ENCODE measurements at regions not wholly inside any gene's neighbourhood (a gene's known extent, or its start where the extent isn't known, plus 50 kb on each side); places are given as distances from the start of the nearest gene placed in this dataset.

- Histone ChIP-seq H3K4ac (replicated peaks; ENCODE audit: insufficient read length, low read depth, low read length) (no peak overlapping the region), H3K27me3 (replicated peaks in 1 of 4; ENCODE audit: control insufficient read depth in 3 of 4, extremely low read depth in 1 of 4, insufficient read depth in 3 of 4, low read length in 3 of 4) (no peaks in the 10 kb centered on the region), H3K79me2 (ENCODE audit: control insufficient read depth in 1 of 2, insufficient read depth in 2 of 2, low read length in 2 of 2) (no peaks in the 10 kb centered on the region), H3K9ac (replicated peaks in 1 of 4; ENCODE audit: extremely low read depth in 1 of 4, low read depth in 3 of 4, low read length in 3 of 4) (no peak overlapping the region), H2AK5ac (ENCODE audit: low read depth, low read length) (no peak overlapping the region), H3K36me3 (ENCODE audit: control insufficient read depth in 2 of 4, insufficient read depth in 4 of 4, low read length in 3 of 4) (no peaks in the 10 kb centered on the region), H3K56ac (replicated peaks; ENCODE audit: insufficient read length, low read depth, low read length) (no peak overlapping the region), H3K4me3 (ENCODE audit: extremely low read depth in 1 of 4, insufficient read depth in 2 of 4, low read depth in 3 of 4, low read length in 4 of 4) (no peak overlapping the region), H3K79me1 (ENCODE audit: low read depth, low read length) (no peaks in the 10 kb centered on the region), H2BK5ac (ENCODE audit: low read depth, low read length) (no peak overlapping the region), H2AFZ (ENCODE audit: low read length) (no peak overlapping the region), H2BK15ac (ENCODE audit: low read length) (no peak overlapping the region), H2BK12ac (ENCODE audit: low read depth, low read length) (no peak overlapping the region), H3K9me3 (ENCODE audit: insufficient read depth in 2 of 2, low read depth in 1 of 2, low read length in 1 of 2) (peaks cover 4 to 11% of the 10 kb centered on the region in 2 experiments; a peak in 2 of 4 replicates), H4K8ac (ENCODE audit: extremely low read depth, insufficient read depth, low read length) (no peak overlapping the region), H3K27ac (ENCODE audit: low read depth, low read length) (no peak overlapping the region), H3K4me1 (replicated peaks in 1 of 4; ENCODE audit: control insufficient read depth in 3 of 4, insufficient read depth in 4 of 4, low read length in 3 of 4) (peaks cover 6 to 21% (median 12%) of the 10 kb centered on the region in 4 experiments), H3K14ac (ENCODE audit: insufficient read length) (no peak overlapping the region), H4K20me1 (replicated peaks in 1 of 2; ENCODE audit: control insufficient read depth in 1 of 2, insufficient read depth in 2 of 2, low read length in 2 of 2) (no peaks in the 10 kb centered on the region), H4K91ac (replicated peaks; ENCODE audit: insufficient read length, low read length) (no peak overlapping the region), H2BK120ac (replicated peaks; ENCODE audit: low read depth, low read length) (no peak overlapping the region), H3K4me2 (ENCODE audit: insufficient read depth in 1 of 2, low read depth in 2 of 2, low read length in 2 of 2) (no peak overlapping the region), H2BK20ac (ENCODE audit: low read length) (no peak overlapping the region), H3K23me2 (ENCODE audit: low read depth, low read length) (no peaks in the 10 kb centered on the region; the same call in 1 of the 2 replicates), H4K5ac (ENCODE audit: insufficient read length, low read depth, low read length) (no peak overlapping the region), H3K18ac (ENCODE audit: extremely low read depth, low read length) (no peak overlapping the region), H3K23ac (ENCODE audit: insufficient read length) (no peak overlapping the region)
- WGBS, 2 experiments (ENCODE audit: extremely low coverage in 1 of 2, insufficient coverage in 1 of 2, insufficient read length in 1 of 2, insufficient replicate concordance in 2 of 2, low coverage in 1 of 2, low lambda C conversion rate in 2 of 2, missing lambda C conversion rate in 1 of 2) = 91% methylated on average over 2 of the region's 2 CpGs; no CpG with 5 or more reads in 1 of the 2 experiments
- DNase-seq (ENCODE audit: low read depth in 1 of 2, low spot score in 2 of 2) (no peak), FAIRE-seq (no peak)
- POLR2A ChIA-PET (ENCODE audit: partially characterized antibody) = no interaction called here
- CTCF ChIA-PET (ENCODE audit: partially characterized antibody) = interaction anchor here (1.3 kb wide), 1 partner anchor 12 kb away, joined by 3 read pairs; no protein-coding TSS in a partner anchor
- TF ChIP-seq CTCF (IDR thresholded peaks at IDR 0.05; ENCODE audit: control extremely low read depth in 1 of 3, insufficient read depth in 1 of 3, low read depth in 1 of 3, low read length in 3 of 3) (no peak), FOSL1 (IDR thresholded peaks at IDR 0.05; ENCODE audit: insufficient read depth, low read depth, low read length) (no peak), CEBPB (IDR thresholded peaks at IDR 0.05; ENCODE audit: low read depth, low read length) (no peak), BACH1 (IDR thresholded peaks at IDR 0.05; ENCODE audit: low read length) (no peak), BCL11A (IDR thresholded peaks at IDR 0.05; ENCODE audit: low read depth in 2 of 2, low read length in 2 of 2) (no peak), POLR2A (IDR thresholded peaks at IDR 0.05; ENCODE audit: control extremely low read depth in 1 of 2, low read depth in 2 of 2, low read length in 2 of 2) (no peak), USF2 (IDR thresholded peaks at IDR 0.05; ENCODE audit: low read length) (no peak), HDAC2 (IDR thresholded peaks at IDR 0.05; ENCODE audit: borderline replicate concordance in 1 of 2, low read depth in 2 of 2, low read length in 2 of 2) (no peak), E2F6 (IDR thresholded peaks at IDR 0.05) (no peak)
These were observed 589.8 kb upstream of the CDH5 start for GRCh38 chr16:65776639-65777183.

All from H1 (cell line).